Naive B cell (primary cell): ENCODE measurements at regions not wholly inside any gene's neighbourhood (a gene's known extent, or its start where the extent isn't known, plus 50 kb on each side); places are given as distances from the start of the nearest gene placed in this dataset.

Experiments used
- ATAC-seq, 2 donors: fragments of 150-1000 bp; cut with Tn5 transposase; 2 replicates each; pipeline ENCODE4 v1.10.0; 2021; ENCODE audit warnings: low read depth in 2 of 2, mild to moderate bottlenecking in 2 of 2, moderate library complexity in 2 of 2
- DNase-seq: peaks from one replicate; pipeline ENCODE4 v3.0.0; 2022
- H3K27ac Mint-ChIP-seq, 6 donors: one replicate each; pipeline ENCODE4 v1.8.0; 2020 to 2022; ENCODE audit warnings: mild to moderate bottlenecking in 6 of 6, mixed read lengths in 6 of 6, moderate library complexity in 5 of 6, inconsistent platforms in 2 of 6
- H3K27me3 Mint-ChIP-seq, 3 donors: one replicate each; pipeline ENCODE4 v1.8.0; 2021 to 2022; ENCODE audit warnings: mixed read lengths in 3 of 3, mild to moderate bottlenecking in 1 of 3
- H3K36me3 Mint-ChIP-seq, 2 donors: one replicate each; pipeline ENCODE4 v1.8.0; 2020 to 2022; ENCODE audit warnings: mixed read lengths in 2 of 2, inconsistent platforms in 1 of 2, mild to moderate bottlenecking in 1 of 2
- H3K4me1 Mint-ChIP-seq, 3 donors: one replicate each; pipeline ENCODE4 v1.8.0; 2020 to 2022; ENCODE audit warnings: mixed read lengths in 3 of 3, inconsistent platforms in 1 of 3, mild to moderate bottlenecking in 1 of 3, moderate library complexity in 1 of 3
- H3K4me3 Mint-ChIP-seq, 8 donors: one replicate each; pipeline ENCODE4 v1.8.0; 2020 to 2022; ENCODE audit warnings: mild to moderate bottlenecking in 8 of 8, mixed read lengths in 8 of 8, moderate library complexity in 8 of 8, inconsistent platforms in 2 of 8
- H3K9me3 Mint-ChIP-seq, 7 donors: one replicate each; pipeline ENCODE4 v1.8.0; 2020 to 2022; ENCODE audit warnings: mixed read lengths in 7 of 7, mild to moderate bottlenecking in 5 of 7, inconsistent platforms in 2 of 7, moderate library complexity in 1 of 7

DNA sequence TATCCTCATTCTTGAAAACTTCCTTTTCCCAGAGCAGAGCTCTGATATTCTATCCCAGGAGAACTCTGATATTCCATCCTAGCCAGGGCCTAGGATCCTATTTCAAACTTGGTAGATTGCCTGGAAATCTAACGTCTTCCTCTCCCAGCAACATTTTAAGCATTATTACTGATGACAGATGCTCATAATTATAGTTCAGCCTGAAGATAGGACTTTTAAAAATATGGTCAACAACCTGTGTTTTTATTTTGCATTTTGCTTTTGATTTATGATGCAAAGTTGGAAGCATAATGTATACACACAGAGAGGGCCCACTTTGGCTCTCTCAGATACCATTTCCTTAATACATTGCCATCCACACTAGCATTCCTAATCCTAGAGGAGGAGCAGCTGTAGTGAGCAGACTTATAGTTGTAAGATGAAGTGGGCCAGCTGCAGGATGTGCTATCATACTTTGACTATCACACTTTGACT is 457.4 kb upstream of the TPK1 start:
- ATAC-seq (no peak), DNase-seq (no peak)
- Mint-ChIP-seq H3K27ac (no peak overlapping the region), H3K4me1 (no peaks in the 10 kb centered on the region), H3K27me3 (no peaks in the 10 kb centered on the region), H3K9me3 (peaks cover 0 to 9% (median 0%) of the 10 kb centered on the region in 7 donors), H3K4me3 (no peak overlapping the region), H3K36me3 (no peaks in the 10 kb centered on the region)

DNA sequence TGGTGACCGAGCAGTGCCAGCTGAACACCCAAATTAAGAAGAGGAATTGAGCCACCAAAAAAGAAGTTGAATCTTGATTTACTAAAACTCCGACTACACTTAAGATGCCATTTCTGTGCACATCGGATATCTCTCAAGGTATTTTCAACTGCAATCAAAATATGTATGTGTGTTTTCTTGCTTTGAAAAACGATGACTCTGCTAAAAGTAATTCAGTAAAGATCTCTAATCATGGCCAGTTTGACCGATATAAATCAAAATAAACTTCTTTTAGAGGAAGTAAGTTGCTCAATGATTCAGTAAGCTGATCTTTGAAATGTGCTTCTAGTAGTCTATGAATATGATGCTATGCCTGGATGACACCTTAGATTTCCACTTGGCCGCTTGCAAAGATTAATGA is 453.5 kb upstream of the TPK1 start:
- Mint-ChIP-seq H3K27ac (no peak overlapping the region), H3K27me3 (no peaks in the 10 kb centered on the region), H3K4me1 (no peaks in the 10 kb centered on the region), H3K4me3 (no peak overlapping the region), H3K36me3 (no peaks in the 10 kb centered on the region), H3K9me3 (peaks cover 0 to 4% (median 0%) of the 10 kb centered on the region in 7 donors)
- no peak for DNase-seq
- ATAC-seq: no peak

DNA sequence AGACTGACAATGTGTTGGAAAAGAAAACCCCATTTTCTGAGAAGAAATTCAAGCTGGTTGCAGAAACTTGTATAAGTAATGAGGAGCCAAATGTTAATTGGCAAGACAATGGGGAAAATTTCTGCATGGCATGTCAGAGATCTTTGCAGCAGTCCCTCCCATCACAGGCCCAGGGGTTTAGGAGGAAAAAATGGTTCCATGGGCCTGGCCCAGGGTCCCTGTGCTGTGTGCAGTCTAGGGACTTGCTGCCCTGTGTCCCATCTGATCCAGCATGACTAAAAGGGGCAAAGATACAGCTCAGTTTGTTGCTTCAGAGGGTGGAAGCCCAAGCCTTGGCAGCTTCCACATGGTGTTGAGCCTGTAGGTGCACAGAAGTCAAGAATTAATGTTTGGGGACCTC is 440.3 kb upstream of the TPK1 start:
- H3K27ac Mint-ChIP-seq: no peak overlapping the region
- H3K36me3 Mint-ChIP-seq: no peaks in the 10 kb centered on the region
- no peak for ATAC-seq
- H3K27me3 Mint-ChIP-seq: no peaks in the 10 kb centered on the region
- DNase-seq: no peak
- H3K9me3 Mint-ChIP-seq: peaks cover 14 to 53% (median 28%) of the 10 kb centered on the region in 7 donors
- no peaks in the 10 kb centered on the region for H3K4me1 Mint-ChIP-seq
- no peak overlapping the region for H3K4me3 Mint-ChIP-seq

DNA sequence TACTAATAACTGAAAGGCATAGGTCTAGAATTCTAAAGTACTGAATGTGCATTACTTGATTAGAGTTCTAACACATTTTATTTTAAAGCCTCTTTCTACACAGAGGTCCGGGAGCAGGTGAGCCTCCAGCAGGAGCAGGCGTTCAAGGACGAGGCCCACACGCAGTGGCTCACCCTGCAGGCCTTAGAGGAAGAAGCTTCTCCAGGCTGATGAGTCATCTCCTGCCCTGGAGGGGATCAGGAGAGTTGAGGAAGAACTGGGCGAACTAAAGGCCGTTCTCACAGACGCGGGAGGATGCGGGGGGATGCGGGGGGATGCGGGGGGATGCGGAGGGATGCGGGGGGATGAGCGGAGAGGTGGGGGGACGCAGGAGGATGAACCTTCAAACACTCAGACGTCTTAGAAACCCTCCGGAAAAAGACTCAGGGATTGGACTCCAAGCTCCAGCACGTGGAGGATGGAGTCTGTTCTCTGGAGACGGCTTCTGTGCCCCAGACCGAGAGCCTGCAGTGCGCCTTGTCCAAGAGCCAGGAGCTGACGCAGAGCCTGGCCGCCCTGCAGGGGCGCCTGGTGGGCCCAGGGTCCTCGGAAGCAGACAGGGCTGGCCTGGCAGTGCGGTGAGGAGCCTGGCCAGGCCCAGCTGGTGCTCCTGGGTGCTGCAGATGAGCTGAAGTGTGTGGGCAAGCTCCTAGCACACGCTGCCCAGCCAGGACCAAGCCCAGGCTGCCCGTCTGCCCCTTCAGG is 433.7 kb upstream of the TPK1 start:
- H3K27me3 Mint-ChIP-seq: no peaks in the 10 kb centered on the region
- H3K4me3 Mint-ChIP-seq: no peak overlapping the region
- DNase-seq: no peak
- H3K27ac Mint-ChIP-seq: no peak overlapping the region
- ATAC-seq: no peak
- no peaks in the 10 kb centered on the region for H3K36me3 Mint-ChIP-seq
- H3K9me3 Mint-ChIP-seq: peaks cover 0 to 13% (median 5%) of the 10 kb centered on the region in 7 donors
- no peaks in the 10 kb centered on the region for H3K4me1 Mint-ChIP-seq

DNA sequence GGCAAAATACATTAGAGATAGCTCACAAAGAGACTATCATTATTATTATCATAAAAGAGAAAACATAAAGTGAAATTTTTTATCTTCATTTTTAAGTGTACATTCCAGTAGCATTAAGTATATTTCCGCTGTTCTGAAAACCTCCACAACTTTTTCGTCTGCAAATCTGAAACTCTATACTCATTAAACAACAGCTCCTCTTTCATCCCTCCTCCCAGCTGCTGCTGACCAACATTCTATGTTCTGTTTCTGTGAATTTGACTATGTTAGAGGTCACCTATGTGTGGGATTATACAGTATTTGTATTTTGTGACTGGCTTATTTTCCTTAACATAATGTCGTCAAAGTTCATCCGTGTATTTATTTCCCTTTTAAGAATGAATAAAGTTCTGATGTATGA is 429.3 kb upstream of the TPK1 start:
- no peak overlapping the region for H3K27ac Mint-ChIP-seq
- ATAC-seq: no peak
- no peak for DNase-seq
- peaks cover 0 to 6% (median 4%) of the 10 kb centered on the region in 7 donors for H3K9me3 Mint-ChIP-seq
- no peaks in the 10 kb centered on the region for H3K36me3 Mint-ChIP-seq
- no peaks in the 10 kb centered on the region for H3K27me3 Mint-ChIP-seq
- H3K4me1 Mint-ChIP-seq: no peaks in the 10 kb centered on the region
- no peak overlapping the region for H3K4me3 Mint-ChIP-seq

DNA sequence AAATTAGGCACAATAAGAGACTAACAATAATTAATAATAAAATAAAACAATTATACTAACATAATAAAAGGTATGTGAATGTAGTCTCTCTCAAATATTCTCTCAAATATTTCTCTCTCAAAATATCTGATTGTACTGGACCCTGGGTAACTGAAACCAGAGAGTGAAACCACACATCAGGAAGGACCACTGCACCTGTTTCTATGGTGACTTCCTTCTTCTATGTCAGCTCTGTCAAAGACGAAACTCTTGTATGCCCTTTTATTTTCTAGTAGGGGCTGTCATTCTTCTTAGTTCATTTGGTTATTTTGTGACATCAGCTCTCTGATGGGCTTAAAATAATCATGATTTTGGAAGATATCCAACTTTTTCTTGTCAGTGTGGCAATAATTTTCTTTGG is 428.0 kb upstream of the TPK1 start:
- Mint-ChIP-seq H3K9me3 (peaks cover 0 to 14% (median 6%) of the 10 kb centered on the region in 7 donors), H3K27me3 (no peaks in the 10 kb centered on the region), H3K4me3 (no peak overlapping the region), H3K4me1 (no peaks in the 10 kb centered on the region), H3K36me3 (no peaks in the 10 kb centered on the region), H3K27ac (no peak overlapping the region)
- ATAC-seq (no peak), DNase-seq (no peak)

DNA sequence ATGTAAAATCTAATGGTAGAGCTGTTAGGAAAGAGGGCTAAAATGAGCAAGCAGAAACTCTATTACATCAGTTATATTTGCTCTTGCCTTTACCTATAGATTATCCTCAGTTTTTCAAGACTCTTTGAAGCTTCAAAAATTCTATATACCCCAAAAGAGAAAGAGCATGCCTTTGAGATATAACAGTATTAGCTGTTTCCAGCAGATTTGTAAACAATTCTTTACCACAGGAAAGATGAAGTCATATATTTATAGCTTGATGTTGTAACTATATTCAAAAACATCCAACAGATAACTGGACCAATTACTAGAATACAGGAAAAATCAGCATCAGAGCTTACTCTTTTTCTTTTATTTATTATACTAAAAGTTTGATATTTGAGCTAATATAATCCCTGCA is 416.2 kb upstream of the TPK1 start:
- peaks cover 0 to 12% (median 9%) of the 10 kb centered on the region in 7 donors for H3K9me3 Mint-ChIP-seq
- no peaks in the 10 kb centered on the region for H3K4me1 Mint-ChIP-seq
- no peaks in the 10 kb centered on the region for H3K36me3 Mint-ChIP-seq
- no peaks in the 10 kb centered on the region for H3K27me3 Mint-ChIP-seq
- no peak overlapping the region for H3K4me3 Mint-ChIP-seq
- H3K27ac Mint-ChIP-seq: no peak overlapping the region
- no peak for DNase-seq
- ATAC-seq: no peak

DNA sequence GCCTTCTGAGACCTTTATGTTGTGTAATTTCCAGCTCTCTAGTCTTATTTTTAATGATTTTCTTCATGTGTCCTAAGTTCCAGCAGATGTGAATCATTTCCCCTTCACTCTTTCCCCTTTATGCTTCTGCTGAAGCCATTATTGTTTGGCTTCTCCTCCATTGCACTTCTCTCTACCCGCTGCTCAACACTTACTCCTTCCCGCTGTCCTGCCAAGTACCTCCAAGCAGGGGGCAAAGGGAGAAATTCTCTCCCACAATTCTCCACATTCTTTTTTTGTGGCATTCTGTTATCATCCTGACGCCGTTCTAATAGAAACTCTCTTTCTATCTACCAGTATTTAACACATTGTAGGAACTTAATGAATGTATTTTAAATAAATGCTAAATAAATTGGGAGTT is 388.9 kb upstream of the TPK1 start:
- DNase-seq (no peak), ATAC-seq (no peak)
- H3K27ac Mint-ChIP-seq: no peak overlapping the region
- H3K27me3 Mint-ChIP-seq: no peaks in the 10 kb centered on the region
- H3K36me3 Mint-ChIP-seq: no peaks in the 10 kb centered on the region
- no peaks in the 10 kb centered on the region for H3K4me1 Mint-ChIP-seq
- H3K9me3 Mint-ChIP-seq: peaks cover 0 to 23% (median 4%) of the 10 kb centered on the region in 7 donors
- no peak overlapping the region for H3K4me3 Mint-ChIP-seq

DNA sequence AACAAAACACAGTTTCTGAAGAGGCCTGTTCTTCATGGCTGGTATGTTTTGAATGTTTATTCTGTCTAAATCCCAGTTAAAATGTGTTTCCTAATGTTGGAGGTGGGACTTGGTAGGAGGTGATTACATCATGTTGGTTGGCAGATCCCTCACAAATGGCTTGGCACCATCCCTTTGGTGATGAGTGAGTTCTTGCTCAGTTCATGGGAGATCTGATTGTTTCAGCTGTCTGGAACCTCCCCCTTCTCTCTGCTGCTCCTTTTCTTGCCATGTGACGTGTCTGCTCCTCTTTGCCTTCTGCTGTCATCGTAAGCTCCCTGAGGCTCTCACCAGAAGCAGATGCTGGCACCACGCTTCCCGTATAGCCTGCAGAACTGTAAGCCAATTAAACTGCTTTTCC is 383.6 kb upstream of the TPK1 start:
- ATAC-seq: no peak
- Mint-ChIP-seq H3K27me3 (no peaks in the 10 kb centered on the region), H3K36me3 (no peaks in the 10 kb centered on the region), H3K4me3 (no peak overlapping the region), H3K9me3 (peaks cover 3 to 17% (median 6%) of the 10 kb centered on the region in 7 donors), H3K4me1 (no peaks in the 10 kb centered on the region), H3K27ac (no peak overlapping the region)
- DNase-seq: no peak

DNA sequence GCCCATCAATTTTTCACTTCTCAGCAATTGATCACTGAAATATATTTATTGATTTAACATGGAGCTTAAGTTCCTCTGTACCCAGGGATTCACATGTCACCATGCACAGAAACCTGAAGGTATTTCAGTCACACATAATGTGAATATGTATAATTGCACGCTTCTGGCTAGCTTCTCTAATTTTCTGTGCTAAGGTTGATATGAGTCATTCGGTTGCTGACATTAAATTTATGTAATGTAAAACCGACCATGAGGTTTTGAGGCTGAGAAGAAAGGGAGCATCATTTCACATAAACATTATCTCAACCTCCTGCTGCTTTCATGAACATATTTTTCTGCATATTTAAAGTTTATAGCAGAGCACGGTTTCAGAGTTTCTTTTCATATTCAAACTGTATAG is 381.0 kb upstream of the TPK1 start:
- no peak overlapping the region for H3K4me3 Mint-ChIP-seq
- H3K4me1 Mint-ChIP-seq: no peaks in the 10 kb centered on the region
- no peaks in the 10 kb centered on the region for H3K36me3 Mint-ChIP-seq
- H3K27ac Mint-ChIP-seq: no peak overlapping the region
- peaks cover 5 to 10% (median 9%) of the 10 kb centered on the region in 7 donors for H3K9me3 Mint-ChIP-seq
- no peak for DNase-seq
- ATAC-seq: no peak
- H3K27me3 Mint-ChIP-seq: no peaks in the 10 kb centered on the region

DNA sequence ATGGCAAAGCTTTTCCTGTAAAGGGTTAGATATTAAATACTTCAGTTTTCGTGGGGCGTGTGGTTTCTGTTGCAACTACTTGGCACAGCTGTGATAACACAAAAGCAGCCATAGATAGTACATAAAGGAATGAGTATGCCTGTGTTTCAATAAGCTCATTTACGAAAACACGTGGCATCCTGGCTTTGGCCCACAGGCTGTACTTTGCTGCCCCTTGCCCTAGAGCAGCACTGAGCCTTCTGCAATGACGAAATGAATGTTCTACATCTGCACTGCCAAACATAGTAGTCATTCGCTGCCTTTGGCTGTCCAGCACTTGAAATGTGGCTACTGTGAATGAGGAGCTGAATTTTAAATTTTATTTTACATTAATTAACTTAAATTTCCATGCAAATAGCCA is 376.2 kb upstream of the TPK1 start:
- no peak for DNase-seq
- ATAC-seq: no peak
- no peaks in the 10 kb centered on the region for H3K4me1 Mint-ChIP-seq

DNA sequence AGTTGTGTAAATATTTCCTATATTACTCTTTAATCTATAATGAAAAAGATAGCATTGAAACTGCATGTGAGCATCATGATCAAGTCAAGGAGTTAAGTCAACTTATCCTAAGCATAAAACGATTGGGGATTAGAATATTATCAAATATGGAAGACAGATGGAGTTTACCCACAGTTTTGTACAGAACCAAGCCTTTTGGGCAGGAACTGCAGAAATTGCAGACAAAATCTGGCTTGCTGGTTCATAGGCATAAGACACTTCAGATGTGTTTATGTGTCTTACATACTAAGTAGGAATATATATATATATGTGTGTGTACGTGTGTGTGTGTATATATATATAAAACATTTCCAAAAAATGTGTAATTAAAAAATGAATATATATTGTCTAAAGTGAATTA is 375.4 kb upstream of the TPK1 start:
- Mint-ChIP-seq H3K4me3 (no peak overlapping the region), H3K27me3 (no peaks in the 10 kb centered on the region), H3K36me3 (no peaks in the 10 kb centered on the region), H3K4me1 (no peaks in the 10 kb centered on the region), H3K9me3 (peaks cover 0 to 10% (median 7%) of the 10 kb centered on the region in 7 donors), H3K27ac (no peak overlapping the region)
- ATAC-seq (no peak), DNase-seq (no peak)

More for the DNA sequence above, 376.2 kb upstream of the TPK1 start:
- no peak overlapping the region for H3K4me3 Mint-ChIP-seq
- H3K27me3 Mint-ChIP-seq: no peaks in the 10 kb centered on the region
- H3K9me3 Mint-ChIP-seq: peaks cover 0 to 10% (median 7%) of the 10 kb centered on the region in 7 donors
- no peak overlapping the region for H3K27ac Mint-ChIP-seq
- H3K36me3 Mint-ChIP-seq: no peaks in the 10 kb centered on the region

DNA sequence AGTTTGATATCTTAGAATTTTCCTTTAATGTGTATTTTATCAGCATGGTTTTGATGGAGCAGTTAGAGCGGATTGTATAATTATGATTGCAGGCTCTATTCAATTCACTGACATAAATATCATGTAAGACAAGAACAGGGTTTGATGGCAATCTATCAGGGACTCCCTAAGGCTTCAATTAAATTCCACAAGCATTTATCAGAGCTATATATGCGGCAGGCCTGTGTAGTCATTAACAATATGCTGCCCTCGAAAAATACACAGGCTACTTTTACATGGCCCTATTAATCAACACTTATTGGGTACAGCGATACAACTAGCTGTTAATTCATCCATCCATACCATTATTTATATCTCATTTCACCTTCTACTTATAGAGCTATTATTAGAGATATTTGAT is 358.1 kb upstream of the TPK1 start:
- ATAC-seq (no peak), DNase-seq (no peak)
- H3K27me3 Mint-ChIP-seq: no peaks in the 10 kb centered on the region
- H3K27ac Mint-ChIP-seq: no peak overlapping the region
- H3K36me3 Mint-ChIP-seq: no peaks in the 10 kb centered on the region
- H3K4me1 Mint-ChIP-seq: no peaks in the 10 kb centered on the region
- peaks cover 0 to 5% (median 0%) of the 10 kb centered on the region in 7 donors for H3K9me3 Mint-ChIP-seq
- H3K4me3 Mint-ChIP-seq: no peak overlapping the region

DNA sequence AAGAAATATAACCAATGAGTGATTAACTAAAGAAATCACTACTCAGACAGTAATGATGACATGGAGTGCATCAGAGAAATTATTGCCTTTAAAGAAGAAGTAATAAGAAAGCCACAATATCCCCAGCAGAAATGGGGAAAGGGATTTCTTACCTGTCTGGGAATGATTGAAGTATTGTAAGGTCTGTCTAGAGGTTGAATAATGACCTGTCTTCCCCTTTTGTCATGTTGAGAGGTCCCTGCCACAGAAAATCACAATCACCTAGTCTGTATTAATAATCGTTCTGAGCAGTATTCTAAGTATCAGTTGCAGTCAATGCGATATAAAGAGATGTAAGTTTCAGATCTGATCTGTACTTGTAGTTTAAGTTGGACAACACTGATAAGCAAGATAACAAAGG is 349.1 kb upstream of the TPK1 start:
- Mint-ChIP-seq H3K27ac (no peak overlapping the region), H3K4me3 (no peak overlapping the region), H3K4me1 (no peaks in the 10 kb centered on the region), H3K36me3 (no peaks in the 10 kb centered on the region), H3K27me3 (no peaks in the 10 kb centered on the region), H3K9me3 (peaks cover 0 to 7% (median 2%) of the 10 kb centered on the region in 7 donors)
- no peak for ATAC-seq
- DNase-seq: no peak
